A549 (cell line): ENCODE measurements at regions not wholly inside any gene's neighbourhood (a gene's known extent, or its start where the extent isn't known, plus 50 kb on each side); places are given as distances from the start of the nearest gene placed in this dataset.
A peak's percentile ranks its signal among the peaks of the same experiment; 100 is the strongest.

Experiments
- ATAC-seq, 2 experiments: fragments of 200-7000 bp in 1 of 2; fragments of >200 bp in 1 of 2; cut with Nextera tagmentation in 1 of 2; cut with Tn5 transposase in 1 of 2; 3 replicates each; pipeline versions ENCODE4 v1.8.0 to v1.9.1; 2018 to 2020; ENCODE audit warnings: mild to moderate bottlenecking in 1 of 2, moderate library complexity in 1 of 2
- CTCF ChIA-PET: fragments of 300-600 bp; sonication (Branson Sonifier 250); formaldehyde crosslinking; extraction: SDS; loops from one replicate; lab custom pipeline; 2021; ENCODE audit warnings: antibody characterized with exemption, inconsistent platforms; lab: Yijun Ruan, JAX
- POLR2A ChIA-PET: fragments of 350-600 bp; formaldehyde crosslinking; extraction: SDS; loops from one replicate; lab custom pipeline; 2021; ENCODE audit warnings: antibody characterized with exemption, inconsistent platforms; lab: Yijun Ruan, JAX
- DNase-seq, 2 experiments: peaks; one replicate each; pipeline versions ENCODE4 v3.0.0 to v3.0.0-alpha.2; 2011 to 2016; ENCODE audit warnings: low read depth in 1 of 2, low spot score in 1 of 2
- FAIRE-seq: peaks from 2 replicates; lab custom pipeline; 2011; peaks lifted over from hg19 to GRCh38; lab: Jason Lieb, UNC
- H3K27ac ChIP-seq, 2 experiments: fragments of >200 bp; sonication (Bioruptor Twin); formaldehyde crosslinking; 3 replicates each; pipeline ENCODE4 v1.5.1; 2016 to 2017
- H3K4me1 ChIP-seq: fragments of >200 bp; sonication (Bioruptor Twin); formaldehyde crosslinking; 3 replicates; pipeline ENCODE4 v1.6.1; 2016
- H3K4me2 ChIP-seq: fragments of >200 bp; sonication (Bioruptor Twin); formaldehyde crosslinking; 3 replicates; pipeline ENCODE4 v1.6.1; 2016
- H3K4me3 ChIP-seq: fragments of >200 bp; sonication (Bioruptor Twin); formaldehyde crosslinking; 3 replicates; pipeline ENCODE4 v1.5.1; 2016
- H3K9me3 ChIP-seq: fragments of >200 bp; sonication (Bioruptor Twin); formaldehyde crosslinking; 3 replicates; pipeline ENCODE4 v1.6.1; 2016
- ATOH8 ChIP-seq: fragments of 250-450 bp; sonication (Bioruptor Pico); IDR thresholded peaks from 2 replicates; pipeline ENCODE4 v1.5.0; 2020; ENCODE audit warnings: low read depth, mild to moderate bottlenecking, moderate library complexity
- BCL3 ChIP-seq: fragments of >200 bp; sonication (Bioruptor Twin); formaldehyde crosslinking; IDR thresholded peaks from 3 replicates; pipeline ENCODE4 v1.6.1; 2016
- CEBPB ChIP-seq, 2 experiments: fragments of >200 bp in 1 of 2; sonication (Bioruptor Twin) in 1 of 2; formaldehyde crosslinking in 1 of 2; IDR thresholded peaks; 2 replicates each; pipeline ENCODE4 v1.6.1; 2012 to 2016
- CTCF ChIP-seq: fragments of >200 bp; sonication (Bioruptor Twin); formaldehyde crosslinking; IDR thresholded peaks from 3 replicates; pipeline ENCODE4 v1.5.1; 2016
- EP300 ChIP-seq, 2 experiments: fragments of >200 bp; sonication (Bioruptor Twin); formaldehyde crosslinking; IDR thresholded peaks; 2 replicates in 1 of 2; 3 replicates in 1 of 2; pipeline ENCODE4 v1.6.1; 2016 to 2017
- FOSB ChIP-seq: fragments of 250-450 bp; sonication (Bioruptor Pico); IDR thresholded peaks from 2 replicates; pipeline ENCODE4 v1.5.0; 2020; ENCODE audit warnings: mild to moderate bottlenecking, moderate library complexity
- GATA3 ChIP-seq: IDR thresholded peaks from 2 replicates; pipeline ENCODE4 v1.6.1; 2012; ENCODE audit warnings: borderline replicate concordance
- HDAC2 ChIP-seq: fragments of 200-600 bp; sonication (generic); IDR thresholded peaks from 2 replicates; pipeline ENCODE4 v1.6.1; 2016
- HEYL ChIP-seq: fragments of 250-450 bp; sonication (Bioruptor Pico); IDR thresholded peaks from 2 replicates; pipeline ENCODE4 v1.8.0; 2021; ENCODE audit warnings: mild to moderate bottlenecking, moderate library complexity
- HOXA7 ChIP-seq: fragments of 250-450 bp; sonication (Bioruptor Pico); IDR thresholded peaks from 2 replicates; pipeline ENCODE4 v1.5.0; 2020; ENCODE audit warnings: mild to moderate bottlenecking, moderate library complexity
- HOXB13 ChIP-seq: fragments of 250-450 bp; sonication (Bioruptor Pico); IDR thresholded peaks from 2 replicates; pipeline ENCODE4 v1.5.0; 2020; ENCODE audit warnings: low read depth, mild to moderate bottlenecking, moderate library complexity
- HOXB5 ChIP-seq: fragments of 250-450 bp; sonication (Bioruptor Pico); IDR thresholded peaks from 2 replicates; pipeline ENCODE4 v1.5.0; 2020; ENCODE audit warnings: mild to moderate bottlenecking, moderate library complexity
- JUN ChIP-seq, 2 experiments: fragments of >200 bp; sonication (Bioruptor Twin); formaldehyde crosslinking; IDR thresholded peaks; 2 replicates in 1 of 2; 3 replicates in 1 of 2; pipeline ENCODE4 v1.6.1; 2016 to 2017
- KDM1A ChIP-seq: fragments of 200-600 bp; sonication (generic); IDR thresholded peaks from 2 replicates; pipeline ENCODE4 v1.6.1; 2016; ENCODE audit warnings: low read depth, mild to moderate bottlenecking
- MAFK ChIP-seq: fragments of 450-650 bp; IDR thresholded peaks from 2 replicates; pipeline ENCODE4 v1.6.1; 2014; ENCODE audit not compliant: partially characterized antibody
- MAX ChIP-seq: IDR thresholded peaks from 2 replicates; pipeline ENCODE4 v1.6.1; 2012
- NR3C1 ChIP-seq: fragments of >200 bp; sonication (Bioruptor Twin); formaldehyde crosslinking; IDR thresholded peaks from 3 replicates; pipeline ENCODE4 v1.6.1; 2017
- POLR2A ChIP-seq: IDR thresholded peaks from 2 replicates; pipeline ENCODE4 v1.6.1; 2012; ENCODE audit warnings: mild to moderate bottlenecking, low read length
- RAD21 ChIP-seq, 2 experiments: fragments of >200 bp in 1 of 2; sonication (Bioruptor Twin) in 1 of 2; formaldehyde crosslinking in 1 of 2; IDR thresholded peaks in 1 of 2; conservative IDR thresholded peaks in 1 of 2; 2 replicates in 1 of 2; 3 replicates in 1 of 2; pipeline ENCODE4 v1.6.1; 2012 to 2018; ENCODE audit warnings: inconsistent platforms in 1 of 2
- RARB ChIP-seq: fragments of 250-450 bp; sonication (Bioruptor Pico); IDR thresholded peaks from 2 replicates; pipeline ENCODE4 v1.8.0; 2021; ENCODE audit warnings: mild to moderate bottlenecking, moderate library complexity
- RFX5 ChIP-seq: fragments of 450-650 bp; IDR thresholded peaks from 2 replicates; pipeline ENCODE4 v1.7.1; 2014; ENCODE audit warnings: antibody characterized with exemption, mild to moderate bottlenecking, moderate library complexity
- RNF2 ChIP-seq: fragments of 200-600 bp; sonication (generic); IDR thresholded peaks from 2 replicates; pipeline ENCODE4 v1.6.1; 2016; ENCODE audit warnings: low read depth, mild to moderate bottlenecking, antibody characterized with exemption, moderate library complexity, borderline replicate concordance
- SMC3 ChIP-seq: fragments of >200 bp; sonication (Bioruptor Twin); formaldehyde crosslinking; IDR thresholded peaks from 3 replicates; pipeline ENCODE4 v1.6.1; 2018; ENCODE audit warnings: inconsistent platforms
- TP53 ChIP-seq: fragments of 250-450 bp; sonication (Bioruptor Pico); IDR thresholded peaks from 2 replicates; pipeline ENCODE4 v1.5.0; 2021; ENCODE audit warnings: mild to moderate bottlenecking, moderate library complexity
- ZNF302 ChIP-seq: fragments of 250-450 bp; sonication (Bioruptor Pico); IDR thresholded peaks from 2 replicates; pipeline ENCODE4 v1.9.0; 2021; ENCODE audit warnings: inconsistent platforms, mild to moderate bottlenecking, moderate library complexity
- ZSCAN20 ChIP-seq: fragments of 250-450 bp; sonication (Bioruptor Pico); IDR thresholded peaks from 2 replicates; pipeline ENCODE4 v1.8.0; 2022; ENCODE audit warnings: mild to moderate bottlenecking, moderate library complexity
- WGBS: methylation state at CpG from one replicate; pipeline ENCODE4 v1.1.6; 2017; ENCODE audit errors: missing lambda C conversion rate; 5-methylcytosine and 5-hydroxymethylcytosine counted together
- TF ChIP-seq, protein P1 (sequence below): fragments of 250-450 bp; sonication (Bioruptor Pico); IDR thresholded peaks from 2 replicates; pipeline ENCODE4 v1.5.0; 2021; ENCODE audit warnings: mild to moderate bottlenecking, moderate library complexity, borderline replicate concordance
- TF ChIP-seq, protein P2 (sequence below): fragments of 450-650 bp; IDR thresholded peaks from 2 replicates; pipeline ENCODE4 v1.6.1; 2014; ENCODE audit warnings: antibody characterized with exemption
- TF ChIP-seq, protein P3 (sequence below): IDR thresholded peaks from 2 replicates; pipeline ENCODE4 v1.6.1; 2012; ENCODE audit warnings: low read depth, borderline replicate concordance

DNA sequence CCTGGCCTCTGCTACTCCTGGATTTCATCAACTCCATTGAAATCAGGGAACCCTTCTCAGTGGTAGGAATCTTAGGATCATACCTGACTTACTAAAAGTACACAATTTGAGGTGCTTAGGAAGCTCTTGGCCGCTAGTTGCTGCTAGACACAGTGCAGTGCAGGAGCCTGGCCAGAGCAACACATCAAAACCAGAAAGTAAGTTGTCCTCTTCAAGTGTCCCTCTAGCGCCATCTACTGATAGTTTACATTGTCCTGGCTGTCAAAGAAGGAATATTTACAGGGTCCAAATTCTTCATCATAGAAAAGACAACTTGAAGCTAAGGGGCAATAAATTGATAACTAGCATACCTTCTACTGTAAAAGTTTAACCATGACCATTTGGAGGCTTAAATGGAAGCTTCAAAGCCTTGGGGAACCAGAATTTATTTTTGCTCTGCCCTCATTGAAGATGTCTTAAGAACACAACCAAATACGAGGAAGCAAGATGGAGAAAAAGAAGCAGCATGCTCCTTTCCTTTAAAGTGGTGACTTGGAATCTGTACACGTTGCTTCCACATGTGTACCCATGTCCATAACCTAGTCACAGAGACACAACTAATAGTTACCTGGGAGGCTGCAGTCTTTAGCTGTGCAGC, 889.1 kb upstream of the GCFC2 start:
- Histone ChIP-seq H3K4me3 (no peak overlapping the region), H3K4me2 (no peak overlapping the region), H3K27ac (no peak overlapping the region), H3K4me1 (no peaks in the 10 kb centered on the region), H3K9me3 (peaks cover 2% of the 10 kb centered on the region; the same call in 1 of the 3 replicates)
- 4% methylated on average over 4 of the region's 4 CpGs for WGBS
- no peak for TF ChIP-seq RNF2
- no peak for TF ChIP-seq MAFK
- no peak for TF ChIP-seq ATOH8 (CRISPR knock-in tag)
- peak in 1 of 2 experiments; percentile 67; a peak in 4 of 5 replicates for TF ChIP-seq RAD21 (conservative IDR thresholded peaks at IDR 0.05 in 1 of 2, IDR thresholded peaks at IDR 0.05 in 1 of 2)
- no peak for TF ChIP-seq JUN (IDR thresholded peaks at IDR 0.05)
- TF ChIP-seq CEBPB (IDR thresholded peaks at IDR 0.05), result no peak
- peak; percentile 30; the same call in 1 of the 3 replicates for TF ChIP-seq SMC3
- no peak for TF ChIP-seq HOXB5 (CRISPR knock-in tag)
- no peak for TF ChIP-seq RFX5
- TF ChIP-seq TP53 (CRISPR knock-in tag), result no peak
- no peak for TF ChIP-seq RARB (CRISPR knock-in tag)
- TF ChIP-seq BCL3, result no peak
- TF ChIP-seq HOXA7 (CRISPR knock-in tag), result no peak
- no peak for TF ChIP-seq ZSCAN20
- no peak for TF ChIP-seq ZNF302
- TF ChIP-seq EP300 (IDR thresholded peaks at IDR 0.05), result no peak
- no peak for TF ChIP-seq HOXB13
- TF ChIP-seq CTCF, result peak; percentile 45
- TF ChIP-seq KDM1A, result no peak
- no peak for TF ChIP-seq FOSB
- TF ChIP-seq HEYL (CRISPR knock-in tag), result no peak
- TF ChIP-seq MAX, result no peak
- TF ChIP-seq POLR2A, result no peak
- TF ChIP-seq NR3C1, result no peak
- no peak for TF ChIP-seq GATA3
- TF ChIP-seq HDAC2, result no peak
- ATAC-seq (peak; percentile 64 to 92; a peak in 5 of 6 replicates), DNase-seq (peak; percentile 4 to 81), FAIRE-seq (peak; percentile 28)
- POLR2A ChIA-PET, result no interaction called here
- CTCF ChIA-PET, result interaction anchor here (0.7 to 1.2 kb wide), 2 partner anchors 13 to 24 kb away, joined by 3 read pairs; no protein-coding TSS in a partner anchor

- H3K4me1 ChIP-seq, result no peaks in the 10 kb centered on the region
- no peak overlapping the region for H3K4me3 ChIP-seq
- WGBS, result 17% methylated on average over 3 of the region's 3 CpGs
- ATAC-seq (no peak), DNase-seq (no peak), FAIRE-seq (no peak)
- TF ChIP-seq CEBPB (IDR thresholded peaks at IDR 0.05), result no peak
- TF ChIP-seq, protein P1, sequence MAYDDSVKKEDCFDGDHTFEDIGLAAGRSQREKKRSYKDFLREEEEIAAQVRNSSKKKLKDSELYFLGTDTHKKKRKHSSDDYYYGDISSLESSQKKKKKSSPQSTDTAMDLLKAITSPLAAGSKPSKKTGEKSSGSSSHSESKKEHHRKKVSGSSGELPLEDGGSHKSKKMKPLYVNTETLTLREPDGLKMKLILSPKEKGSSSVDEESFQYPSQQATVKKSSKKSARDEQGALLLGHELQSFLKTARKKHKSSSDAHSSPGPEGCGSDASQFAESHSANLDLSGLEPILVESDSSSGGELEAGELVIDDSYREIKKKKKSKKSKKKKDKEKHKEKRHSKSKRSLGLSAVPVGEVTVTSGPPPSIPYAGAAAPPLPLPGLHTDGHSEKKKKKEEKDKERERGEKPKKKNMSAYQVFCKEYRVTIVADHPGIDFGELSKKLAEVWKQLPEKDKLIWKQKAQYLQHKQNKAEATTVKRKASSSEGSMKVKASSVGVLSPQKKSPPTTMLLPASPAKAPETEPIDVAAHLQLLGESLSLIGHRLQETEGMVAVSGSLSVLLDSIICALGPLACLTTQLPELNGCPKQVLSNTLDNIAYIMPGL, result no peak
- TF ChIP-seq, protein P2, sequence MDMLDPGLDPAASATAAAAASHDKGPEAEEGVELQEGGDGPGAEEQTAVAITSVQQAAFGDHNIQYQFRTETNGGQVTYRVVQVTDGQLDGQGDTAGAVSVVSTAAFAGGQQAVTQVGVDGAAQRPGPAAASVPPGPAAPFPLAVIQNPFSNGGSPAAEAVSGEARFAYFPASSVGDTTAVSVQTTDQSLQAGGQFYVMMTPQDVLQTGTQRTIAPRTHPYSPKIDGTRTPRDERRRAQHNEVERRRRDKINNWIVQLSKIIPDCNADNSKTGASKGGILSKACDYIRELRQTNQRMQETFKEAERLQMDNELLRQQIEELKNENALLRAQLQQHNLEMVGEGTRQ, result no peak
- TF ChIP-seq, protein P3, sequence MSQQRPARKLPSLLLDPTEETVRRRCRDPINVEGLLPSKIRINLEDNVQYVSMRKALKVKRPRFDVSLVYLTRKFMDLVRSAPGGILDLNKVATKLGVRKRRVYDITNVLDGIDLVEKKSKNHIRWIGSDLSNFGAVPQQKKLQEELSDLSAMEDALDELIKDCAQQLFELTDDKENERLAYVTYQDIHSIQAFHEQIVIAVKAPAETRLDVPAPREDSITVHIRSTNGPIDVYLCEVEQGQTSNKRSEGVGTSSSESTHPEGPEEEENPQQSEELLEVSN, result no peak
- TF ChIP-seq RNF2, result no peak
- H3K9me3 ChIP-seq, result peaks cover 10% of the 10 kb centered on the region; the same call in 1 of the 3 replicates
- CTCF ChIA-PET, result no interaction called here
- POLR2A ChIA-PET, result no interaction called here
- H3K27ac ChIP-seq, result no peak overlapping the region
- H3K4me2 ChIP-seq, result no peak overlapping the region
Measured at GRCh38 chr2:76584474-76584873, 873.8 kb upstream of the GCFC2 start.
